HCT116 (cell line): ENCODE measurements at regions not wholly inside any gene's neighbourhood (a gene's known extent, or its start where the extent isn't known, plus 50 kb on each side); places are given as distances from the start of the nearest gene placed in this dataset.

Source experiments
- ATAC-seq: fragments of 200-7000 bp; cut with Tn5 transposase; 2 replicates; pipeline ENCODE4 v1.9.1; 2020; ENCODE audit warnings: mild to moderate bottlenecking, moderate library complexity
- BruUV-seq: library from RNA; stranded (reverse); fragments of 400-500 nt; replicated peaks from 2 replicates; lab custom pipeline; 2021; lab: Mats Ljungman, UMichigan
- CTCF ChIA-PET: fragments of 300-600 bp; sonication (Branson Sonifier 250); formaldehyde crosslinking; loops from one replicate; lab custom pipeline; 2021; ENCODE audit warnings: antibody characterized with exemption; lab: Charles Lee
- POLR2A ChIA-PET: fragments of 300-600, 350-600 bp; sonication (Branson Sonifier 250); formaldehyde crosslinking; loops from one replicate; lab custom pipeline; 2021; ENCODE audit warnings: antibody characterized with exemption; lab: Charles Lee
- RAD21 ChIA-PET, 2 experiments: fragments of 300-600 bp; sonication (Branson Sonifier 250); formaldehyde crosslinking; loops; one replicate each; lab custom pipeline; 2023; ENCODE audit warnings: low total read pairs in 2 of 2; ENCODE audit not compliant: uncharacterized antibody in 2 of 2, unreplicated experiment in 2 of 2, low non-redundant PET in 1 of 2; lab: Charles Lee
- DNase-seq: peaks from one replicate; pipeline ENCODE4 v3.0.0-alpha.2; 2010; ENCODE audit warnings: low read depth, low spot score
- H2AFZ ChIP-seq: fragments of 200-600 bp; shearing (Covaris generic), sonication (generic); 2 replicates; pipeline ENCODE4 v1.6.1; 2017; ENCODE audit warnings: low read depth, mixed run types, mixed read lengths, antibody characterized with exemption, low read length; ENCODE audit not compliant: poor library complexity, severe bottlenecking
- H3K27ac ChIP-seq: 2 replicates; pipeline ENCODE4 v1.5.1; 2012; ENCODE audit warnings: low read depth, low read length
- H3K27me3 ChIP-seq: fragments of 200-600 bp; sonication (generic); 2 replicates; pipeline ENCODE4 v1.6.1; 2016; ENCODE audit warnings: mixed run types, low read length, mixed read lengths; ENCODE audit not compliant: insufficient read depth
- H3K36me3 ChIP-seq, 2 experiments: fragments of 200-500 bp in 1 of 2; fragments of 200-600 bp in 1 of 2; sonication (Bioruptor generic) in 1 of 2; sonication (generic) in 1 of 2; 2 replicates each; pipeline versions ENCODE4 v1.5.1 to v1.6.1; 2014 to 2016; ENCODE audit warnings: low read length in 2 of 2, inconsistent platforms in 1 of 2, mixed read lengths in 1 of 2, mixed run types in 1 of 2; ENCODE audit not compliant: insufficient read depth in 2 of 2, control insufficient read depth in 1 of 2
- H3K4me1 ChIP-seq, 2 experiments: fragments of 200-600 bp in 1 of 2; sonication (generic) in 1 of 2; 2 replicates each; pipeline versions ENCODE4 v1.5.1 to v1.6.1; 2012 to 2017; ENCODE audit warnings: low read length in 2 of 2, inconsistent platforms in 1 of 2, mild to moderate bottlenecking in 1 of 2, mixed read lengths in 1 of 2, mixed run types in 1 of 2, moderate library complexity in 1 of 2; ENCODE audit not compliant: insufficient read depth in 2 of 2, control insufficient read depth in 1 of 2
- H3K4me2 ChIP-seq: fragments of 200-600 bp; sonication (generic); 2 replicates; pipeline ENCODE4 v1.6.1; 2017; ENCODE audit warnings: mixed run types, low read length, mixed read lengths
- H3K4me3 ChIP-seq, 2 experiments: fragments of 200-600 bp in 1 of 2; sonication (generic) in 1 of 2; replicated peaks in 1 of 2; 2 replicates each; pipeline ENCODE4 v1.5.1; 2011 to 2016; ENCODE audit warnings: low read length in 2 of 2, control low read depth in 1 of 2, low read depth in 1 of 2, mild to moderate bottlenecking in 1 of 2, mixed read lengths in 1 of 2, mixed run types in 1 of 2
- H3K79me2 ChIP-seq: fragments of 200-600 bp; sonication (generic); 2 replicates; pipeline ENCODE4 v1.6.1; 2017; ENCODE audit warnings: mild to moderate bottlenecking, mixed run types, low read length, moderate library complexity, mixed read lengths; ENCODE audit not compliant: insufficient read depth
- H3K9ac ChIP-seq: fragments of 200-600 bp; sonication (generic); 2 replicates; pipeline ENCODE4 v1.6.1; 2016; ENCODE audit warnings: low read length, mixed read lengths
- H3K9me2 ChIP-seq: fragments of 200-600 bp; sonication (generic), shearing (Covaris generic); 2 replicates; pipeline ENCODE4 v1.6.1; 2017; ENCODE audit warnings: mixed run types, mild to moderate bottlenecking, moderate library complexity; ENCODE audit not compliant: insufficient read depth
- H3K9me3 ChIP-seq, 2 experiments: fragments of 200-500 bp in 1 of 2; fragments of 200-600 bp in 1 of 2; sonication (Bioruptor generic) in 1 of 2; sonication (generic) in 1 of 2; 2 replicates each; pipeline ENCODE4 v1.6.1; 2014 to 2017; ENCODE audit warnings: low read length in 2 of 2, mixed read lengths in 2 of 2, inconsistent platforms in 1 of 2, low read depth in 1 of 2, mild to moderate bottlenecking in 1 of 2, mixed run types in 1 of 2, moderate library complexity in 1 of 2; ENCODE audit not compliant: control insufficient read depth in 1 of 2, insufficient read depth in 1 of 2
- H4K20me1 ChIP-seq: fragments of 200-600 bp; sonication (generic), shearing (Covaris generic); 2 replicates; pipeline ENCODE4 v1.6.1; 2017; ENCODE audit warnings: mixed run types, mild to moderate bottlenecking, moderate library complexity; ENCODE audit not compliant: insufficient read depth
- CBX3 ChIP-seq: IDR thresholded peaks from 2 replicates; pipeline ENCODE4 v1.6.1; 2012; ENCODE audit warnings: low read depth
- EGR1 ChIP-seq: IDR thresholded peaks from 2 replicates; pipeline ENCODE4 v1.6.1; 2012; ENCODE audit warnings: low read depth
- ELF1 ChIP-seq: IDR thresholded peaks from 2 replicates; pipeline ENCODE4 v1.6.1; 2012; ENCODE audit warnings: low read depth, borderline replicate concordance
- EZH2 ChIP-seq: fragments of 200-600 bp; sonication (generic); IDR thresholded peaks from 2 replicates; pipeline ENCODE4 v1.6.1; 2017; ENCODE audit warnings: antibody characterized with exemption, mixed run types
- EZH2phosphoT487 ChIP-seq: fragments of 200-600 bp; IDR thresholded peaks from 2 replicates; pipeline ENCODE4 v1.6.1; 2018; ENCODE audit warnings: antibody characterized with exemption, borderline replicate concordance
- JUND ChIP-seq: IDR thresholded peaks from 2 replicates; pipeline ENCODE4 v1.6.1; 2012
- POLR2A ChIP-seq: IDR thresholded peaks from 2 replicates; pipeline ENCODE4 v1.7.0; 2011; ENCODE audit warnings: borderline replicate concordance; ENCODE audit not compliant: insufficient read depth, insufficient read length; ENCODE audit errors: extremely low read depth
- POLR2AphosphoS5 ChIP-seq: IDR thresholded peaks from 2 replicates; pipeline ENCODE4 v1.6.1; 2011; ENCODE audit warnings: mild to moderate bottlenecking, low read depth, low read length, moderate library complexity
- RAD21 ChIP-seq: IDR thresholded peaks from 2 replicates; pipeline ENCODE4 v1.6.1; 2012; ENCODE audit warnings: low read depth, mild to moderate bottlenecking
- SP1 ChIP-seq: IDR thresholded peaks from 2 replicates; pipeline ENCODE4 v1.6.1; 2012; ENCODE audit warnings: low read depth
- SRF ChIP-seq: IDR thresholded peaks from 2 replicates; pipeline ENCODE4 v1.6.1; 2012; ENCODE audit warnings: low read depth
- TCF7L2 ChIP-seq: IDR thresholded peaks from 2 replicates; pipeline ENCODE4 v1.7.0; 2011; ENCODE audit warnings: borderline replicate concordance, inconsistent platforms; ENCODE audit not compliant: insufficient read depth, insufficient read length; ENCODE audit errors: extremely low read depth
- YY1 ChIP-seq: IDR thresholded peaks from 2 replicates; pipeline ENCODE4 v1.6.1; 2011; ENCODE audit warnings: low read length, low read depth, moderate library complexity, mild to moderate bottlenecking; ENCODE audit not compliant: insufficient replicate concordance; ENCODE audit errors: extremely low read depth
- ZFX ChIP-seq: fragments of 450-650 bp; IDR thresholded peaks from 2 replicates; pipeline ENCODE4 v1.6.1; 2017
- ZNF274 ChIP-seq: fragments of 200-500 bp; sonication (Bioruptor generic); IDR thresholded peaks from 2 replicates; pipeline ENCODE4 v1.6.1; 2014; ENCODE audit warnings: mild to moderate bottlenecking, low read depth, low read length, inconsistent platforms
- intact Hi-C: fragments of 100-400 bp; cut with micrococcal nuclease; formaldehyde crosslinking; loops from 2 replicates; pipeline ENCODE4 v1.10.0; 2022
- TF ChIP-seq, protein P1 (sequence below): IDR thresholded peaks from 2 replicates; pipeline ENCODE4 v1.6.1; 2012
- TF ChIP-seq, protein P2 (sequence below): IDR thresholded peaks from 2 replicates; pipeline ENCODE4 v1.6.1; 2012
- TF ChIP-seq, protein P3 (sequence below): IDR thresholded peaks from 2 replicates; pipeline ENCODE4 v1.6.1; 2011; ENCODE audit warnings: mild to moderate bottlenecking, low read length, moderate library complexity; ENCODE audit not compliant: insufficient replicate concordance; ENCODE audit errors: extremely low read depth
- TF ChIP-seq, protein P4 (sequence below), 3 experiments: fragments of 200-600 bp in 1 of 3; sonication (generic) in 1 of 3; IDR thresholded peaks in 2 of 3; conservative IDR thresholded peaks in 1 of 3; 2 replicates each; pipeline ENCODE4 v1.5.1; 2012 to 2017; ENCODE audit warnings: low read depth in 2 of 3, low read length in 2 of 3, antibody characterized with exemption in 1 of 3, borderline replicate concordance in 1 of 3, control low read depth in 1 of 3, mild to moderate bottlenecking in 1 of 3, mixed read lengths in 1 of 3, mixed run types in 1 of 3, moderate library complexity in 1 of 3; ENCODE audit not compliant: insufficient read depth in 1 of 3

DNA sequence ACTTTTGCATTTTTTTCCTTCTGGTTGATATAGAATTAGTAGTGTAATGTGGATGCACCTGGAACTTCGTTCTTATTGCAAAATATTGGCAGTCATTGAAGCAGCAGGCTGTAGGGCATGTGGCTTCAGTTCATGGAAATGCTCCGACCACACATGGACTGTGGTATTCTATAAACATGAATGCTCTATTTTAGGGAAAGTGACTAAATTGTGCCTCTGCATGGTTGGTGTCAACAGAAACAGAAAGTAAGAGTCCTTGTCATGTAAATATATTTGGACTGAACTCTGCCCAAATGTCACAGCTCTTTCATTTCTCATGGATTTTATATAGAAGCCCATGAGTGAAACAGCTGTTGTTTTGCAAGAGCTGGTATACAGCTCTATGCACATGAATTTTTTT lies 917.0 kb downstream of the LRFN5 start:
- Histone ChIP-seq H3K9ac (no peak overlapping the region), H3K9me3 (no peaks in the 10 kb centered on the region), H4K20me1 (no peaks in the 10 kb centered on the region; the same call in 1 of the 2 replicates)
- no peak for DNase-seq
- POLR2A ChIA-PET = no interaction called here
- TF ChIP-seq, protein P1, sequence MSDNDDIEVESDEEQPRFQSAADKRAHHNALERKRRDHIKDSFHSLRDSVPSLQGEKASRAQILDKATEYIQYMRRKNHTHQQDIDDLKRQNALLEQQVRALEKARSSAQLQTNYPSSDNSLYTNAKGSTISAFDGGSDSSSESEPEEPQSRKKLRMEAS = no peak
- TF ChIP-seq EZH2phosphoT487 (no peak), TCF7L2 (no peak), EGR1 (no peak), POLR2AphosphoS5 (no peak), CBX3 (no peak), SRF (no peak), JUND (no peak), RAD21 (no peak), ZNF274 (no peak), YY1 (no peak), ELF1 (no peak), SP1 (no peak), POLR2A (no peak), ZFX (no peak), EZH2 (no peak)
- TF ChIP-seq, protein P2, sequence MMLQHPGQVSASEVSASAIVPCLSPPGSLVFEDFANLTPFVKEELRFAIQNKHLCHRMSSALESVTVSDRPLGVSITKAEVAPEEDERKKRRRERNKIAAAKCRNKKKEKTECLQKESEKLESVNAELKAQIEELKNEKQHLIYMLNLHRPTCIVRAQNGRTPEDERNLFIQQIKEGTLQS = no peak
- TF ChIP-seq, protein P3, sequence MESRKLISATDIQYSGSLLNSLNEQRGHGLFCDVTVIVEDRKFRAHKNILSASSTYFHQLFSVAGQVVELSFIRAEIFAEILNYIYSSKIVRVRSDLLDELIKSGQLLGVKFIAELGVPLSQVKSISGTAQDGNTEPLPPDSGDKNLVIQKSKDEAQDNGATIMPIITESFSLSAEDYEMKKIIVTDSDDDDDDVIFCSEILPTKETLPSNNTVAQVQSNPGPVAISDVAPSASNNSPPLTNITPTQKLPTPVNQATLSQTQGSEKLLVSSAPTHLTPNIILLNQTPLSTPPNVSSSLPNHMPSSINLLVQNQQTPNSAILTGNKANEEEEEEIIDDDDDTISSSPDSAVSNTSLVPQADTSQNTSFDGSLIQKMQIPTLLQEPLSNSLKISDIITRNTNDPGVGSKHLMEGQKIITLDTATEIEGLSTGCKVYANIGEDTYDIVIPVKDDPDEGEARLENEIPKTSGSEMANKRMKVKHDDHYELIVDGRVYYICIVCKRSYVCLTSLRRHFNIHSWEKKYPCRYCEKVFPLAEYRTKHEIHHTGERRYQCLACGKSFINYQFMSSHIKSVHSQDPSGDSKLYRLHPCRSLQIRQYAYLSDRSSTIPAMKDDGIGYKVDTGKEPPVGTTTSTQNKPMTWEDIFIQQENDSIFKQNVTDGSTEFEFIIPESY = no peak
- TF ChIP-seq, protein P4, sequence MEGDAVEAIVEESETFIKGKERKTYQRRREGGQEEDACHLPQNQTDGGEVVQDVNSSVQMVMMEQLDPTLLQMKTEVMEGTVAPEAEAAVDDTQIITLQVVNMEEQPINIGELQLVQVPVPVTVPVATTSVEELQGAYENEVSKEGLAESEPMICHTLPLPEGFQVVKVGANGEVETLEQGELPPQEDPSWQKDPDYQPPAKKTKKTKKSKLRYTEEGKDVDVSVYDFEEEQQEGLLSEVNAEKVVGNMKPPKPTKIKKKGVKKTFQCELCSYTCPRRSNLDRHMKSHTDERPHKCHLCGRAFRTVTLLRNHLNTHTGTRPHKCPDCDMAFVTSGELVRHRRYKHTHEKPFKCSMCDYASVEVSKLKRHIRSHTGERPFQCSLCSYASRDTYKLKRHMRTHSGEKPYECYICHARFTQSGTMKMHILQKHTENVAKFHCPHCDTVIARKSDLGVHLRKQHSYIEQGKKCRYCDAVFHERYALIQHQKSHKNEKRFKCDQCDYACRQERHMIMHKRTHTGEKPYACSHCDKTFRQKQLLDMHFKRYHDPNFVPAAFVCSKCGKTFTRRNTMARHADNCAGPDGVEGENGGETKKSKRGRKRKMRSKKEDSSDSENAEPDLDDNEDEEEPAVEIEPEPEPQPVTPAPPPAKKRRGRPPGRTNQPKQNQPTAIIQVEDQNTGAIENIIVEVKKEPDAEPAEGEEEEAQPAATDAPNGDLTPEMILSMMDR (IDR thresholded peaks at IDR 0.05 in 2 of 3, conservative IDR thresholded peaks at IDR 0.05 in 1 of 3; ENCODE audit: borderline replicate concordance in 1 of 3, insufficient read depth in 1 of 3, low read depth in 2 of 3, low read length in 2 of 3) = no peak
- TF ChIP-seq, all 23 proteins: peak for 0
- intact Hi-C loops = no loop called here
- ATAC-seq = no peak
- Histone ChIP-seq H3K4me1 (no peaks in the 10 kb centered on the region), H3K4me2 (no peak overlapping the region), H2AFZ (no peak overlapping the region), H3K79me2 (no peaks in the 10 kb centered on the region), H3K27ac (no peak overlapping the region), H3K36me3 (no peaks in the 10 kb centered on the region), H3K27me3 (no peaks in the 10 kb centered on the region), H3K4me3 (no peak overlapping the region), H3K9me2 (no peaks in the 10 kb centered on the region)
- ChIA-PET RAD21 (no interaction called here), CTCF (no interaction called here)
- no TSS peak for BruUV-seq
